Stimulated activated CD8-positive, alpha-beta memory T cell treated with anti-CD3 and anti-CD28 coated beads, Interleukin-15, amount 100 ng/mL, for 4 hours (primary cell): ENCODE measurements at regions not wholly inside any gene's neighbourhood (a gene's known extent, or its start where the extent isn't known, plus 50 kb on each side); places are given as distances from the start of the nearest gene placed in this dataset.
"Not testable (repeated sequence)": the region's sequence is repeated elsewhere in the genome, so short reads cannot be mapped to it uniquely, and the experiment has no call there.

ENCODE experiments used
- DNase-seq, 2 donors: peaks; one replicate each; pipeline ENCODE4 v3.0.0-alpha.2; 2020; ENCODE audit warnings: low read depth in 2 of 2

DNA sequence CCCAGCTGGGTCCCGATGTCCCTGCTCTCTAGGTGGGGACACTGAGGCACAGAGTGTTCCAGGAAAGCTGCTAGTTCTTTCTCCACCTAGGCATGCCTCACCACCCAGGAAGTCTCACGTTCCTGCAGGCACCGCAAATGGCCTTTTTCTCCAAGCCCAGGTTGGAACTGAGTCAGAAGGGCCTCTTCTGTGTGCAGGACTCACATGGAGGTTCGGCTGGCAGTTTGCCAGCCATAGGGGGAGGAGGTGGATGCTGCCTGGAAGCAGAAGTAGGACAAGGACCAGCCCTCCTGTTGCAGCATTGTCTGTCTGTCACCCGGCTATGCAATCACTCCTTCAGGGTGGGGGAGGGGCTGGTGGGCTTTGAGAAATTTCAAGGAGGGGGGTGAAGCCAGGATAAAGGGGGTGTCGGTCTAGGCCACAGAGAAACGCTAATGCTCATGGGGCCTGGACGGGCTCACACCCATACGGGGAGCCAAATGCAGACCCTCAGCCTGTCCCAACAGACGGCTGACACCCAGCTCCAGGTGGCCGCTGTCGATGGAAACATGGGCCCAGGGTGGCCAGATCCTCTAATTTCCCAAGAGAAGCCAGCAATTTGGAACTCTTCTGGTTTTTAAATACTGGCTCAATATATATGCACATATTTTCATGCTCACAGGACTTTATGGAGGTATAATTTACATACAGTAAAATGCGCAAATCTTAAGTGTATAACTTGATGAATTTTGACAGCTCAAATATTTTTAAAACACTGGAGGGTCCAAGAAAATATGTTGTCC, 120.5 kb downstream of the PHETA1 start:
- no peak for DNase-seq

DNA sequence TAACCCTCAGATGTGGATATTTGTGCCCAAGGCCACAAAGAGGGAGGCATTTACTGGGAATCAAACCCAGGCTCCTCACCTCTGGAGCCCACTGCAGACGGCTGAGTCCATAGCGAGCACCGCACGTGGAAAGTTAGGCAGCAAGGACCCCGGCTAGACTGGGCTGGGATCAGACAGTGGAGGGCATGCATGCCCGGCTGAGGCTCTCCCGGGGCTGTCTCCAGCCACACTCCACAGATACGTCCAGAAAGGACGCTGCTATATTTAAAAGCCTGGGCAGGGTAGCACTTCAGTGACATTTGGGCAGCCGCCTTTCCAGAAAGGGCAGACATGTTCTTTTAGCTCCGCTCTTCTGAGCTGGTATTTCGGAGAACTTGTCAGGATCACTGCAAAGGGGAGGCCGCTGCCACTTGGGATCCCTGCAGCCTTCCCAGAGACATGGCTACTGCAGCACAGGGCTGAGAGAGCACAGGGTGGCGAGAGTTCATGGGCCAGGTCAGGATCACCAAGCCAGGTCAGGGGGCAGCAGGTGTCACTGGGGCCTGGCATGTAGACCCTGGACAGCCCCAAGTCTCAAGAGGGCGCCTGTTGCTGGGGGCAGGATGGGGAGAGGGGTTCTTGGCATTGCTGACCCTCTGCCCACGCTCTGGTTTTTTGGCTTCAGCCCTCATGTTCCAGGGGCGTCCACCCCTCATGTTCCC, 121.7 kb downstream of the PHETA1 start:
- no peak for DNase-seq

DNA sequence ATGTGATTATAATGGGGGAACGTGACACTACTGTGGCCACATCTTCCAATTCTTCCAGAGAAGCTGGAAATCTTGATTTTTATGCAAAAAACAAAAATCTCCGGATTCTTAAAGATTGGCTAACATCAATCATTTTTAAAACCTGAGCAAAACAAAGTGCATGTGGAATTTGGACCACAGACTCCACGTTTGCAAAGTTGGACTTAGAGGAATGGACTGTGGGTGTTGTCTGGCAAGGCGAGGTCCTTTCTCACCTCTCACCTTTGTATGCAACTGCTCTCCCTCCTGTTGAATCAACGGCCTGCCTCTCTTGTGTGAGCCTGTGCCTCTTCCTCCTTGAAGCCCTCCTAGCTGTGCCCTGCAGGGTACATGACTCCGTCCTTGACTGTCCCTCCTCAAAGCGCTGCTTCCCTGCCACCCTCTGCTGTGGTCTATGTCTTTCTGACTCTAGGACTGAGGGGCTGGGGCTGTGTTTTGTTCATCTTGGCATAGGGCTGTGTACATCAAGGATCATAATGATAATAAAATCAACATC, 122.4 kb downstream of the PHETA1 start:
- no peak for DNase-seq

DNA sequence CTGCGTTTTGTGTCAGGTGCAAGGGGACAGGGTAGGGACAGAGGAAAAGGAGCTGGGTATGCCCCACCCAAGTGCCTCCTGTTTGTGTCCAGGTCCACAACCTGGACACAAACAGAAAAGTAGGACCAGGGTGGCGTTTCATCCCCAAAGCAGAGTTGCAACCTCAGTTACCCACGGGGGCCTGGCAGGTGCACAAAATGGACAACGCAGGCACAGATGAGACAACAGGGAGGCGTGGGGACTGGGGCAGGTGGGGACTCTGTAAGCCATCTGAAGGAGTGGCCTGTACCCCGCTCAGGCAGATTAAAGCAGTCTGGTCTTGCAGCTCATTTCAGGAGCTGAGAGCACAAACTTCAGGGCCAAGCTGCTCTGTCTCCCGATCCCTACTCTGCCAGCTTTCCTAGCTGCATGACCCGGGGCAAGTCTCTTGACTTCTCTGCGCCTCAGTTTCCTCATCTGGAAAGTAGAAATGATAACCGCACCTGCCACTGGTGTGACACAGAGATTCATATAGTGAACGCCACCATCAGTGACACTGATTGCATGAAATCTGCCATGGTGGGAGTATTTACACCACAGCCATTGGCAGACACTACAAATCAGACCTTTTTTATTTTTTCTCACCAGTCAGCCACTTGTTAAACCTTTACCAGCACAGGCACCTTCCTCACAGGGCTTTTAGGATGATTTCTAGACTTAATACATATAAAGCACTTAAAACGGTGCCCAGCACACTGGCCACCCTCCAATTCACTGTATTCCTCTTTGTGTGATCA, 123.0 kb downstream of the PHETA1 start:
- no peak for DNase-seq

DNA sequence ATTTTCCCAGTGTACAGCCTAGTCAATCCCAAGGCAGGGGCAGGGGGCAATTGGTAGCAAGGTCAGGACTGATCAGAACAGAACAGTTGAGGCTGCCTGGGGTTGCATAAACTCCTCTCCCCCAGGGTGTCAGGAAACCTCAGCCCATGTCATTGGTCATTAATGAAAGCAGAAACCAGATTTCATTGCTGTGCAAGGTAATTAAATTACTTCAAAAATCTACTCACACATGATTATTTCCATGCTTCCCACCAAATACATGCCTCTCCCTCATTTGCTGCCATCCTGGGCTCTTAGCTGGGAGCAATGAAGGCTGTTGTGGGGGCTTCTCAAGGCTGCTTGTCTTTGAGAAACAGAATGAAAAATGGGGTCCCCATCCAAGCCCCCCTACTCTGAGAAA, 124.2 kb downstream of the PHETA1 start:
- no peak for DNase-seq

DNA sequence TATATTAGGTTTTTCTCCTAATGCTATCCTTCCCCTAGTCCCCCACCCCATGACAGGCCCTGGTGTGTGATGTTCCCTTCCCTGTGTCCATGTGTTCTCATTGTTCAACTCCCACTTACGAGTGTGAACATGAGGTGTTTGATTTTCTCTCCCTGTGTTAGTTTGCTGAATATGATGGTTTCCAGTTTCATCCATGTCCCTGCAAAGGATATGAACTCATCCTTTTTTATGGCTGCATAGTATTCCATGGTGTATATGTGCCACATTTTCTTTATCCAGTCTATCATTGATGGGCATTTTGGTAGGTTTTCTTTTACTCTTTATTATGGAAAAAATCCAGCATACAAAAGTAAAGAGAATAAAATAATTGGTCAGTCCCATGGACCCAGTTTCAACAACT, 126.1 kb downstream of the PHETA1 start:
- not testable (repeated sequence) for DNase-seq

DNA sequence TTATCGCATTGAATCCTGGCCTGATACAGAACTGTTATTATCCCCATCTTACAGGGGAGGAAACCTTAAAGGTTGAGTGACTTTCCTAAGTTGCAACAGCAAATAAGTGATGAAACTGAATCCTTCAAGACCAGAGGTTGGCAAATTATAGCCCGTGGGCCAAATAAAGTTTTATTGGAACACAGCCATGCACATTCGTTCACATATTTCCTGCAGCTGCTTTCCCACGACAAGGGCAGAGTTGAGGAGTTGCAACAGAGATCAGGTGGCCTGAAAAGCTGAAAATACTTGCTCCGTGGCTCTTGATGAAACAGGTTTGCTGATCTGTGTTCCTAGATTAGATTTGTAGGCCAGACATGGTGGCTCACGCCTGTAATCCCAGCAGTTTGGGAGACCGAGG, 126.7 kb downstream of the PHETA1 start:
- no peak for DNase-seq

DNA sequence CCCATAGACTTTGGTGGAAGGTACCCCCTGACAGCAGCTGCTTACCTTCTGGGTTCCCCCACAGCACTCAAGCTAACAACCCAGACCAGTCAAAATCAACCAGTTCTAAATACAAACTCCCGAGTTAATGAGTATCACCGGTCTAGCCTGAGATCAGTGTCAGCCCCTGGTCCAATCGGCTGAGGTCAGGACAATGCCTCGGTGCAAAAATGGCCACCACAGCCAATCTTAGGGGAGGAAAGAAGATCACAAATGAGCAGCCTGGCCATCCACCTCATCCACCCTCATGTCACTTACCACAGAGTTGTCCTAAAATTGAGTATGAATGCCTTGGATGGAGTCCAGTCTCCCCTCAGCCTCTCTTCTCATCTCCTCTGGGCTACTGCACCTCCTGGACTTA, 128.5 kb downstream of the PHETA1 start:
- DNase-seq = no peak

DNA sequence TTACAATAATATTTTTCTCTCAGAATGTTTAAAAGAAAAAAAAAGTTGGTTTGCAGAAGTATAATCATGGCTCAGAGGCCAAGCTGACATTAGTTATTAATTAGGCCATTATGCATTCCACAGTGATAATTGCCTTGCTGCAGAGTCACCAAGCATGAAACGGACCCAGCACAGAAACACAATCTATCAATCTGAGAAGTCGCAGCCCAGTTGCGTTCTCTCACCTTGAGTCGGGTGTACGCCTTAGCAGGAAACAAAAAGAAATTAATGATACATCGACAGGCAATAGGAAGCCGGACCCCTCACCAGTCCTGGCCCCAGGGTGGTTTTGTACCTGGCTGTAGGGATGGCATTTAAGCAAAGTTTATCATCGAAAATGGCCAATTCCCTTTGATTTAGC, 129.7 kb downstream of the PHETA1 start:
- DNase-seq = no peak

DNA sequence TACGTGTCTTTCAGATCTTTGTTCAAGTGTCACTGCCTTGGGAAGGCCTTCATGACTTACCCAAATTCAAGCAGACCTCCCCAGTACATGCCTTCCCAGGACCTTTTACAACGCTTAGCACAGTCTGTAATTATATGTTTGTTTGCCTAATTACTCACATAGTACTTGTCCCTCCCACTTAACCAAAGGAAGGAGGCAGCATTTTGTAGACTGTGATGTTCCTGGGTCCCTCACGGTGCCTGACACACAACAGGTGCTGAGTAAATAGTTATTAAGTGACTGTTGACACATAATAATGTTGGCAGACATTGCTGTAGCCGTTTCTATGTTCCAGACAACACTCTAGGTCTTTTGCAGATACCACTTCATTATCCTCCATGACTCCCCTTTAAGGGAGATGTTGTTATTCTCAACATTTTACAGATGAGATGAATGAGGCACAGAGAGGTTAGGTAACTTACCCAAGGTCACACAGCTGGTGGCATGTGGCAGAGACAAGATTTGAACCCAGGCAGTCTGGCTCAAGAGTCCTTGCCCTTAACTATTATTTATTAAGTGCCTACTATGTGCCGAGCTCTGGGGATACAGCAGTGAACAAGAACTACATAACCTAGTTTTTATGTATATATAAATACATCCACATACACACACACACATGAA, 130.7 kb downstream of the PHETA1 start:
- DNase-seq = no peak

DNA sequence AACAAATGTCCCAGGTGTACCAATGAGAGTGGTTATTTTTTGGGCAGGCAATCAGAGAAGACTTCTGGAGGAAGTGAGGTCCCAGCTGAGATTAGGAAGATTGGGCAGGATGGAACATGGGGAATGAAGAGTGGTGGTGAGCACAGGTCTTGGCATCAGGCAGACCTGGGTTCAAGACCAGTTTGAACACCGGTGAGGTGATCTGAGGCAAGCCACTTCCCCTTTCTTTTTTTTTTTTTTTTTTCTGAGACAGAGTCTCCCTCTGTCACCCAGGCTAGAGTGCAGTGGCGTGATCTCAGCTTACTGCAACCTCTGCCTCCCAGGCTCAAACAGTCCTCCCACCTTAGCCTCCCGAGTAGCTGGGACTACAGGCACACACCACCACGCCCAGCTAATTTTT, 134.4 kb downstream of the PHETA1 start:
- not testable (repeated sequence) for DNase-seq

DNA sequence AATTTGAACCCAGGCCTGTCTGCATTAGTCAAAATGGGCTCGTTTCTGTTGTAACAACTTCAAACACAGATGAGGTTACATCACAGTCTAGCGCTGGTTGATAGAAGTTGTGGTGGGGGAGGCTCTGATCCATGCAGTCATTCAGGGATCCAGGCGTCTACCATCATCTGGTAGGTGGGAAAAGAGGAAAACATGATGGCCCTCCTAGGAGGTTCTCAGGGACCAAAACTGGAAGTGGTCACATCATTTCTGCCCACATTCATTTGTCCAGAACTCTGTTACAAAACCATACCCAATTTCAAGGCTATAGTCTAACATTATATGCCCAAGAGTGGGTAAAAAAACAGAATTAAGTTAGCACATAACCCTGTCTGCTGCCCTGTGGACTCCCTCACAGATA, 135.1 kb downstream of the PHETA1 start:
- no peak for DNase-seq

DNA sequence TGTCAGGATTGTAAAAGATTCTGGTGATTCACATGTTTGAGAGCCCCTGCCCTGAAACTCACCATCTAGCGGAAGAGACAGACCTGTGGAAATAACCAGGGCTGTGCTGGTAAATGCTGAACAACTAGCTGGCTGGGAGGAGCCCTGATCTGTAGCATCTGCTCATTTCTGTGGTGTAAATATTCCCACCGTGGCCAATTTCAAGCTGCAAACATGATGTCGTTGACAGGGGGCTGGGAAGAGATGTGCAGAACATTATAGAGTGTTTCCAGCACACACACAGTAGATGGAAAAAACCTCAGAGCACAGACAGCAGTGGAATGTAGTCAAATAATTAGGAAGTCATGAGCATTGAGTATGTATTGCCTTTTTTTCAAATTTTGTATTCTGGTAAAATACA, 138.2 kb downstream of the PHETA1 start:
- DNase-seq = no peak

DNA sequence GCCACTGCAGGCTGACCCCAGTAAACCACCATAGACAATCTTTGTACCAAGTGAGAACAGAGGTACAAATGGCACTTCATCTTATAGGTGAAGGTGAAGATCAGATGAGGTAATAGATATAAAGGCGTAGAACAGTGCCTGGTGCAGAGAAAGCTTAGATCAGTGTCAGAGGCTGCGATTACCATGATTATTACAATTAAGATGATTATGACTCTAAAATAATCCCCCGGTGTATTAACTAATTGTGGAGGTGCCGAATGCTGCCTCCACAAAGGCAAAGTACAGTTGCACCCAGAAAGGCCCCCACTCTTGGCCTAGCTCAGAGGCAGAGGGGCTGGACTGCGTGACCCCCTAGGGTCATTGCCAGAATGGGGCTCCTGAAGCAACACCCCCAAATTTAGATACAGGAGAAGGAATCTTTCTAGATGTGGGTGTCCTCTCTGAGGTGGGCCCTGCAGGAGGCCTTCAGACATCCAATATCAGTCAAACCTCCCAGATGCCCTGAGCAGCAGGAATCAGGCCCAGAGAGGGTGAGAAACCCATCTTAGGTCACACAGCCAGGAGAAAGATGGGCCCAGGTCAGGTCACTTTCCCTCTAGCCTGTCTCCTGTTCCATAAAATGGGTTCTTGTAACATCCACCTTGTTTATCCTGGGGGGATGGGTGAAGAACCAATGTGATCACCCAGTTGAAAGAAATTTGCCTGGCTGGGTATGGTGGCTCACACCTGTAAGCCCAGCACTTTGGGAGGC, 139.8 kb downstream of the PHETA1 start:
- no peak for DNase-seq

DNA sequence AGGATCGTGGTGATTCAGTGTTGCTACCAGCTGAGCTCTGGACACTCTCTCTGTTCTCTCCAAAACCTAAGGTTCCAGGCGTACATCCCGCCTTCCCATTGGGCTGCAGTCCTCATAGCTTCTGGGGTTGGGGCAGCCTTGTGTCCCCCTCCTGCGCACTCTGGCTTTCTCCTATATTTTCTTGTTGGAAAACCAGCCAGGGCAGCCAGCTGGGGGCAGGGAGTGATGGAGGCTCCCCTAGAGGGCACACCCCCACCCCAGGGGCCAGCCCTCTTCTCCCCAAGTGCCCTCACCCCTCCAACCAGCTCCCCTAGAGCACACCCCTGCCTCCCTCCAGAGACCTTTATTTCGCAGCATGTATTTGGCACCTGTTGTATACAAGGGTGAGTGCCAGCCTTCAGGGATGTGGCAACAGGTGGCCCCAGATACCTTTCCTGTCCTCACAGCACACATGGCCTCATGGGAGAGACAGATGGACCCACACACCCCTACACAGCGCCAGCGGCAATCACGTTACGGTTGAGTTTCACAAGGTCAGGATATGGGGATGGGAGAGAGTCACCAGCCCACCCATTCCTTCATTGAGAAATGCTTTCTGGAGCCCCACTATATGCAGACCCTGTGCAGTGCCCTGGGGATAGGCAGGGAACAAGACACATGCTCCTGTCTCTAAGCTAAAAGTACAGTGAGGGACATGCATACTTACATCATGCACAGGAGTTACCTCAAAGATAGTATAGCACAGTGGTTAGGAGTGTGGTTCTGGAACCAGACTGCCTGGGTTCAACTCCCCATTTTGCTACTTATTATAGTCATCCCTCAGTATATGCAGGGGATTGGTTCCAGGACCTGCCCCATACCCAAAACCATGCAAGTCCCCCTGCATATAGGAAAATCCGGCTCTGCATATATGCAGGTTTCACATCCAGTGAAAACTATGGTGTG, 141.1 kb downstream of the PHETA1 start:
- DNase-seq = no peak

DNA sequence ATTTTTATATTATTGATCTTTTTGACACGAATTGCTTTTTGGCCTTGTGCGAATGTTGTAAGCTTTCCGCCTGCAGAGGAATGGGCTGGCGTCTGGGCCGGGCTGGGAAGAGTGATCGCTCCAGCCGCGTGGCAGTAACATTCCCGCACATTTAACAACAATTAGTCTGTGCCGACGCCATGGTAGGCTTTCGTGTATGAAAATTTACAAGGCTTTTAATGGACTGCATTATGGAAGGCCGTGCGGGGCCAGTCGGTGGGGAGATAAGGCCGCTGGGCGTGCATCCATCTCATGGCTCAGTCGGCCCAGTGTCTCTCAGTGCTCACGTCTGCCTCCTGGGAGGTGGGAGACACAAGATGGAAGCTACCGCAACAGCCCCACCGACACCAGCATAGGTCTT, 142.2 kb downstream of the PHETA1 start:
- no peak for DNase-seq

DNA sequence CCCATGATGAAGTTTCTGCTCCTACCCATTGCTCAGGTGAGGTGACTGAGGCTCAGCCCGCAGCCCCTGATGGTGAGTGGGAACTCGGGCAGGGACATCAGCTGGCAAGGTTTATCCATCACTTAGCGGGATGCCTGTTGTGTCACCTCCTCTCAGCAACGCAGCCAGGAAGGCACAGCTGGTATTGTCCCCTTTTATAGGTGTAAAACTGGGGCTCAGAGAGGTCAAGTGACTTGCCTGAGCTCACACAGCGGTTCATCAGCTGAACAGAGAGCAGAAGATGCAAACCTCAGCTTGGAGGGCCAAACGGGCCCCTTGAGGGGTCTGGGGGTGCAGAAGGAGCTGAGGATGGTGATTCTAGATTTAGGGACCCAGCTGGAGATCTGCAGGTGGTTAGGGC, 143.6 kb downstream of the PHETA1 start:
- no peak for DNase-seq

DNA sequence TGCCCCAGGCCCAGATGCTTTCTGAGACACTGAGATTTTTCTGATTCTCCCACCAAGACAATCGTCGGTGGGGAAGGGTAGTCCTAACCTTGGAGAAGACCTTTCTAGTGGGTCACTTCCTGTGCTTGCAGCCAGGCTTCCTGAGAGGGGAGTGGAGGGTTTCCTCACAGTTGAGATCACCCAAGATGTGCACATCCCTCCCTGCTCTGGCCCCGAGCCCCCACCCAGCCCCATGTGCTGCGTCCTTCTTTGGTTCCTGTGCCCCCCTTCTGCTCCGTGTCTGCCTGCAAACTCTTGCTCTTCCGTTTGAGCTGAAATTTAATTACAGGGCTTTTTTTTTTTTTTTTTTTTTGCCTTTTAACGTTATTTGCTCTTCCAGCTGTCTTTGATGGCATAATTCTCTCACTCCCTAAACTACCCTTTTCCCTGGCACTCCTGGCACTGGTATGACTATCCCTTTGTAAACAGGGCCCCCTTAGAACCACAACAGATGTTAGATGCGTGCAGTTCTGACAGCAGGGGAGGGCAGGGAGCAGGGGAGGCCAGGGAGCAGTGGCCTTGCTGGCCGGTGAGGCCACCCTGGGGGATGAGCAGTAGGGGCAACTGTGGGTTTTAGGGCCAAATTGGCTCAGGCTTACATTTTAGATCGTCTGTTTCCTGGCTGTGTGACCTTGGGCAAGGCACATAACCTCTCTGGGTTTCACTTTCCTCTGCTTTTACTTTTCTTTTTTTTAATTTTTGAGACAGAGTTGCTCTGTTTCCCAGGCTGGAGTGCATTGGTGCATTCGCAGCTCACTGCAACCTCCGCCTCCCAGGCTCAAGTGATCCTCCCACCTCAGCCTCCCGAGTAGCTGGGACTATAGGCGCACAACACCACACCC, 144.5 kb downstream of the PHETA1 start:
- DNase-seq = no peak

DNA sequence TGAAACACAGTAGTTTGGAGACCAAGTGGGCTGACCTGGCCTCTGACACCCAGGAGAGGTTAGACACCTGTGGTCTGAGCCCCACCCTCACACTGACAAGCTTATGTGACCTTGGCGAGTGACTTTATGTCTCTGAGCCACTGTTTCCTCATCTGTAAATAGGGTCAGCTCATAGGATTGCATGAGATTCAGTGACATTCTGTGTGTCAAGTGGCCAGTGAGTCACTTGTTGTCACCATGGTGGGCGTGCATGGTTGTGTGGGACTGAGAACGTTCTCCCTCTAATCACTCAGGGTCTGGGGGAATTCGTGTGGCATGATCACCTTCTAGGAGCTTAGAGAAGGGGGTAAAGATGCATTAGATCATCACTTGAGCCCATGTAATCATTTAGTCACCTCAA, 146.4 kb downstream of the PHETA1 start:
- no peak for DNase-seq
